ENCODE measurements at regions not wholly inside any gene's neighbourhood (a gene's known extent, or its start where the extent isn't known, plus 50 kb on each side); places are given as distances from the start of the nearest gene placed in this dataset.

DNA sequence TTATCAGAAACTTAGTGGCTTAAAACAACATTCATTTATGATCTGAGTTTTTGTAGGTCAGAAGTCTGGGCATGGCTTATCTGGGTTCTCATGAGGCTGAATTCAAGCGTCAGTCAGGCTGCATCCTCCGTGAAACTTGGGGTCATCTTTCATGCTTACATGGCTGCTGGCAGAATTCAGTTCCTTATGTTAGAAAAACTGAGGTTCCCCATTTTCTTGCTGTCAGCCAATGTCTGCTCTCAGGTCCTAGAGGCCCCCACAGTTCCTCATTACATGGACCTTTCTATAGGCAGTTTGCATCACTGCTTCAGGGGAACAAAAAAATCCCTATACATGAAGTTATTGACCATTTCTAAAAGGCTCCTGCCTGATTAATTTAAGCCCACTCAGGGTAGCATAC lies 83.8 kb upstream of the NMUR2 start:
- Histone ChIP-seq H3K36me3 (no peaks in the 10 kb centered on the region), H3K9me3 (no peaks in the 10 kb centered on the region), H3K4me3 (no peak overlapping the region), H3K27ac (no peak overlapping the region), H3K4me1 (no peaks in the 10 kb centered on the region), H3K27me3 (no peaks in the 10 kb centered on the region)
- no peak for DNase-seq (ENCODE audit: low spot score in 2 of 2)
- intact Hi-C loops (cut with DNase I) = no loop called here
- no peak for TF ChIP-seq CTCF (IDR thresholded peaks at IDR 0.05)

DNA sequence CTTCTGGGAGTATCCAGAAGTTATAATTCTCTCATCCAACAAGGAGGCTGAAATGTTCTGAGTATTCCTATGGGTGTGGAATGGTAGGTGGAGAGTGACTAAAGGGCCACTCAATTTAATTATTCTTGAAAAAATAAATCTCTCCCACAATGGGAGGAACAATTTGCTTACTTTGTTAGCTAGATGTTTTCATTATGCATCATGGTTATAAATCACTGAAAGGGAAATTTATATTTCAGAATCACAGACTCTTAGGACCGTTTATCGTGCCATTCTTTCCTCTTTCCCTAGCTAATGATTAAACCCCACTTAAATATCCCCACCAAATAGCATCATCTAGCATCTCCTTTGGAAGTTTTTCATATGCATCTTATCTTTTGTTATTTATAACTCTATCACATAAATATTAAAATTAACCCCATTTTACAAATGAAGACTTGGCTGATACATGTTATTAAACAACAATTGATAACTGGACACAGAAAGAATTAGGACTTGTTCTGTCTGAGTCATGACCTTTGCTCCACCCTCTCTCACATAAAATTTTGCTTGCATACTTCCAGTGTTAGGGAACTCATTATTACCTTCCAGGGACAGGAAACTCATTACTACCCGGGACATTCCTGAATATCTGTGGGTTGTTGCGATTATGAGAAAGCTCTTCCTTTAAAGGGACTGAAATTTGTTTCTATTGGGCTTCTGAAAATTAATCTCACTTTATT lies 94.9 kb upstream of the NMUR2 start:
- DNase-seq (ENCODE audit: low spot score in 2 of 2) = no peak
- H3K27me3 ChIP-seq = no peaks in the 10 kb centered on the region
- no peaks in the 10 kb centered on the region for H3K9me3 ChIP-seq
- H3K4me1 ChIP-seq = no peaks in the 10 kb centered on the region
- no peak overlapping the region for H3K4me3 ChIP-seq
- intact Hi-C loops (cut with DNase I) = no loop called here
- no peak overlapping the region for H3K27ac ChIP-seq
- no peaks in the 10 kb centered on the region for H3K36me3 ChIP-seq
- TF ChIP-seq CTCF (IDR thresholded peaks at IDR 0.05) = no peak

DNA sequence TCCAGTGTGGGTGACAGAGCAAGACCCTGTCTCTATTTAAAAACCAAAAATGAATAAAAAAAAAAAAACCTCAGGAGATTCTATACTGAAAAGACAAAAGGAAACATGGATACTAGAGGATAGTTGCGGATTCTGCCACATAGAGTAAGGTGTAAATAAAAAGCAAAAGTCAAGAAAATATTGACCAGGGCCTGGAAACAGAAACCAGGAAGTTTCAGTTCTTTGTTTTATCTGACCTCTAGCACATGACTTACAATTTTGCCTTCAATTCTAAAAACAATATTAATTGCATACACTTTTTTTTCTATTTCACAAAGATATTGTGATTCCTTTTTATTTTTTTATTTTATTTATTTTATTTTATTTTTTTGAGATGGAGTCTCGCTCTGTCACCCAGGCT lies 96.2 kb upstream of the NMUR2 start:
- H3K4me3 ChIP-seq = no peak overlapping the region
- no peaks in the 10 kb centered on the region for H3K9me3 ChIP-seq
- H3K27ac ChIP-seq = no peak overlapping the region
- intact Hi-C loops (cut with DNase I) = no loop called here
- H3K36me3 ChIP-seq = no peaks in the 10 kb centered on the region
- no peaks in the 10 kb centered on the region for H3K4me1 ChIP-seq
- H3K27me3 ChIP-seq = no peaks in the 10 kb centered on the region
- DNase-seq (ENCODE audit: low spot score in 2 of 2) = no peak
- no peak for TF ChIP-seq CTCF (IDR thresholded peaks at IDR 0.05)

DNA sequence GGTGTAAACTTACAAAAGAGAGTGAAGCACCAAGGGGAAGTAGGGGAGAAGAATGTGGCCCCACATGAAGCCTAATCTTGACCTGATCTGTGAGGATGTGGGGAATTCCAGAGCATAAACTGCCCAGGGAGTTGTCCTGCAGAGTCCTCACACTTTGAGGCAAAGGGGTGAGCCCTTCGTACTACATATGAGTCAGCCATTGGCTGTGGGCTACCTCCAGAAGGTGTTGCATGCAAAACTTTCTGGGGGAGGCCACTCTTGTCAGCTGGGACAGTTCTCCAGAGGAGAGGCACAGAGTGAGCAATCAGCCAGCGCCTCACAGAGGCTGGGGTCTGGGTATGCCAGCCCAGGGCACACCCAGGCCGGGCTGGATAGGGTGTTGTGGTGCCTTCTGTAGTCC lies 98.1 kb upstream of the NMUR2 start:
- intact Hi-C loops (cut with DNase I) = no loop called here
- H3K4me1 ChIP-seq = no peaks in the 10 kb centered on the region
- no peak overlapping the region for H3K4me3 ChIP-seq
- TF ChIP-seq CTCF (IDR thresholded peaks at IDR 0.05) = no peak
- H3K36me3 ChIP-seq = no peaks in the 10 kb centered on the region
- DNase-seq (ENCODE audit: low spot score in 2 of 2) = no peak
- H3K9me3 ChIP-seq = no peaks in the 10 kb centered on the region
- no peaks in the 10 kb centered on the region for H3K27me3 ChIP-seq
- H3K27ac ChIP-seq = no peak overlapping the region

GRCh38 chr5:152505442-152506042 lies 100.5 kb upstream of the NMUR2 start:
- Histone ChIP-seq H3K36me3 (no peaks in the 10 kb centered on the region), H3K27ac (no peak overlapping the region), H3K9me3 (no peaks in the 10 kb centered on the region), H3K27me3 (no peaks in the 10 kb centered on the region), H3K4me1 (no peaks in the 10 kb centered on the region), H3K4me3 (no peak overlapping the region)
- peak; percentile 19 to 59 (median 37) for TF ChIP-seq CTCF (IDR thresholded peaks at IDR 0.05)
- intact Hi-C loops (cut with DNase I) = loop anchor here (2.0 kb wide), 1 partner anchor 681 kb away; no protein-coding TSS in a partner anchor
- no peak for DNase-seq (ENCODE audit: low spot score in 2 of 2)
